ENCODE measurements at regions not wholly inside any gene's neighbourhood (a gene's known extent, or its start where the extent isn't known, plus 50 kb on each side); places are given as distances from the start of the nearest gene placed in this dataset.

- no peak for DNase-seq
These were observed 186.7 kb upstream of the SYT13 start for GRCh38 chr11:45472716-45473317.

GRCh38 chr11:45471266-45471665, 185.1 kb upstream of the SYT13 start:
- DNase-seq = no peak

GRCh38 chr11:45470794-45471167, 184.6 kb upstream of the SYT13 start:
- DNase-seq = no peak

GRCh38 chr11:45470151-45470793, 184.1 kb upstream of the SYT13 start:
- DNase-seq = no peak

GRCh38 chr11:45468267-45468856, 182.2 kb upstream of the SYT13 start:
- DNase-seq = no peak

- no peak for DNase-seq
These were observed 177.4 kb upstream of the SYT13 start for GRCh38 chr11:45463541-45463940.

- DNase-seq = no peak
These were observed 175.4 kb upstream of the SYT13 start for GRCh38 chr11:45461514-45461913.

- no peak for DNase-seq
These were observed 173.3 kb upstream of the SYT13 start for GRCh38 chr11:45459491-45459890.

- no peak for DNase-seq
These were observed 172.1 kb upstream of the SYT13 start for GRCh38 chr11:45458269-45458668.

GRCh38 chr11:45457649-45458048, 171.5 kb upstream of the SYT13 start:
- no peak for DNase-seq

GRCh38 chr11:45456686-45457085, 170.5 kb upstream of the SYT13 start:
- DNase-seq = no peak

GRCh38 chr11:45455536-45455935, 169.4 kb upstream of the SYT13 start:
- DNase-seq = no peak

- DNase-seq = no peak
These were observed 168.8 kb upstream of the SYT13 start for GRCh38 chr11:45454917-45455401.

- DNase-seq = no peak
These were observed 167.6 kb upstream of the SYT13 start for GRCh38 chr11:45453721-45454120.

GRCh38 chr11:45451766-45452440, 165.8 kb upstream of the SYT13 start:
- DNase-seq = no peak

- no peak for DNase-seq
These were observed 164.0 kb upstream of the SYT13 start for GRCh38 chr11:45450189-45450588.

GRCh38 chr11:45449036-45449601, 163.0 kb upstream of the SYT13 start:
- no peak for DNase-seq

GRCh38 chr11:45448561-45448960, 162.4 kb upstream of the SYT13 start:
- no peak for DNase-seq

- no peak for DNase-seq
These were observed 160.9 kb upstream of the SYT13 start for GRCh38 chr11:45446998-45447397.

GRCh38 chr11:45446434-45446833, 160.3 kb upstream of the SYT13 start:
- DNase-seq = no peak

- DNase-seq = no peak
These were observed 158.7 kb upstream of the SYT13 start for GRCh38 chr11:45444796-45445195.

GRCh38 chr11:45440111-45440510, 154.0 kb upstream of the SYT13 start:
- no peak for DNase-seq

- DNase-seq = no peak
These were observed 150.8 kb upstream of the SYT13 start for GRCh38 chr11:45436966-45437365.

- no peak for DNase-seq
These were observed 150.0 kb upstream of the SYT13 start for GRCh38 chr11:45436118-45436517.

Measured in NCI-H345 (cell line).